ENCODE measurements at regions not wholly inside any gene's neighbourhood (a gene's known extent, or its start where the extent isn't known, plus 50 kb on each side); places are given as distances from the start of the nearest gene placed in this dataset.

GRCh38 chr2:21407851-21408250, 284.1 kb downstream of the TDRD15 start:
- no peak for TF ChIP-seq POLR2AphosphoS5 (IDR thresholded peaks at IDR 0.05; ENCODE audit: low read depth, low read length)
- TF ChIP-seq FOXP2 (optimal IDR thresholded peaks at IDR 0.05; ENCODE audit: borderline replicate concordance, extremely low read depth, extremely low read length, insufficient read depth) = no peak
- no peak for TF ChIP-seq REST (IDR thresholded peaks at IDR 0.05; ENCODE audit: insufficient read depth in 1 of 2, low read depth in 2 of 2, low read length in 2 of 2)

All from PFSK-1 (cell line).